OCI-LY7 (cell line): ENCODE measurements at regions not wholly inside any gene's neighbourhood (a gene's known extent, or its start where the extent isn't known, plus 50 kb on each side); places are given as distances from the start of the nearest gene placed in this dataset.

Experiments
- EZH2phosphoT487 ChIP-seq: fragments of 200-600 bp; sonication (generic); IDR thresholded peaks from 2 replicates; pipeline ENCODE4 v1.6.1; 2018; ENCODE audit warnings: low read depth, borderline replicate concordance, mild to moderate bottlenecking, mixed run types, antibody characterized with exemption, low read length, moderate library complexity, mixed read lengths
- TF ChIP-seq, protein P1 (sequence below): fragments of 200-600 bp; sonication (generic); conservative IDR thresholded peaks from 2 replicates; pipeline ENCODE4 v1.5.1; 2014; ENCODE audit warnings: mild to moderate bottlenecking, antibody characterized with exemption, low read length, moderate library complexity, mixed read lengths

DNA sequence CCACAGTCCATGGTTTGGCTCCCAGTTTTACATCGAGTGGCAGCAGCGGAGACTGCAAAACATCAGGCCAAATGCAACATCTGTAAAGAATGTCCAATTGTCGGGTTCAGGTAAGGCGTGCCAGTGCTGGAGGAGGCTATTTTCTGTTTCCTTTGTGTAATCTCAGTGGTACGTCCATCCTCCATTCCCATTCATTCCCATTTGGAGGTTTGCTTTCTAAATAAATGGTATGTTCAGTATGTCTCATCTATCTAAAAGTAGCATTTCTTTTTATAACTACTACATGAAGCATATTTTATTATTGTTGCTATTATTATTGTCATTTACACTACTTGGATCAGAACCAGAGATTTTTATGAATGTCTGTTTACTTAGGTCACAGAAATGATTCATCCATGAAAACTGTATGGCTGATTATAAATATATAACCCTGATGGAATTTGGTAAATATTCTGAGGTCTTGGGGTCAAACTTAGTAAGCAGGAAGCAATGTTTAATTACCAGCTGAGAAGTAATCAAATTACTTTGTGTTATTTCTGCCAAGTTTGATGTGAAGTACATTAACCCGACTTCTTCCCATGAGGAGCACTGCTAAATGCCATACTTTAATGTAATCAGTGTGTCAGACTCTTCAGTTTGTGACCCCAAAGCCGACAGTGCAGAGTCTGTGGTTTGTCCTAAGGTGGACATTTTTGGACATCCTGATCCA is 512.9 kb downstream of the UTRN start:
- TF ChIP-seq EZH2phosphoT487 = no peak
- TF ChIP-seq, protein P1, sequence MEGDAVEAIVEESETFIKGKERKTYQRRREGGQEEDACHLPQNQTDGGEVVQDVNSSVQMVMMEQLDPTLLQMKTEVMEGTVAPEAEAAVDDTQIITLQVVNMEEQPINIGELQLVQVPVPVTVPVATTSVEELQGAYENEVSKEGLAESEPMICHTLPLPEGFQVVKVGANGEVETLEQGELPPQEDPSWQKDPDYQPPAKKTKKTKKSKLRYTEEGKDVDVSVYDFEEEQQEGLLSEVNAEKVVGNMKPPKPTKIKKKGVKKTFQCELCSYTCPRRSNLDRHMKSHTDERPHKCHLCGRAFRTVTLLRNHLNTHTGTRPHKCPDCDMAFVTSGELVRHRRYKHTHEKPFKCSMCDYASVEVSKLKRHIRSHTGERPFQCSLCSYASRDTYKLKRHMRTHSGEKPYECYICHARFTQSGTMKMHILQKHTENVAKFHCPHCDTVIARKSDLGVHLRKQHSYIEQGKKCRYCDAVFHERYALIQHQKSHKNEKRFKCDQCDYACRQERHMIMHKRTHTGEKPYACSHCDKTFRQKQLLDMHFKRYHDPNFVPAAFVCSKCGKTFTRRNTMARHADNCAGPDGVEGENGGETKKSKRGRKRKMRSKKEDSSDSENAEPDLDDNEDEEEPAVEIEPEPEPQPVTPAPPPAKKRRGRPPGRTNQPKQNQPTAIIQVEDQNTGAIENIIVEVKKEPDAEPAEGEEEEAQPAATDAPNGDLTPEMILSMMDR = no peak
